Lower leg skin (tissue), 3 donors: ENCODE measurements at regions not wholly inside any gene's neighbourhood (a gene's known extent, or its start where the extent isn't known, plus 50 kb on each side); places are given as distances from the start of the nearest gene placed in this dataset.

Source experiments
- POLR2A ChIP-seq, 2 donors: fragments of 450-650 bp; IDR thresholded peaks; one replicate each; pipeline ENCODE4 v1.6.1; 2016 to 2017; ENCODE audit warnings: antibody characterized with exemption in 2 of 2, mild to moderate bottlenecking in 1 of 2, moderate library complexity in 1 of 2
- TF ChIP-seq, protein P1 (sequence below), 3 donors: fragments of 450-650 bp; IDR thresholded peaks; one replicate each; pipeline ENCODE4 v1.5.1; 2016; ENCODE audit warnings: antibody characterized with exemption in 3 of 3, mild to moderate bottlenecking in 3 of 3, moderate library complexity in 2 of 3

DNA sequence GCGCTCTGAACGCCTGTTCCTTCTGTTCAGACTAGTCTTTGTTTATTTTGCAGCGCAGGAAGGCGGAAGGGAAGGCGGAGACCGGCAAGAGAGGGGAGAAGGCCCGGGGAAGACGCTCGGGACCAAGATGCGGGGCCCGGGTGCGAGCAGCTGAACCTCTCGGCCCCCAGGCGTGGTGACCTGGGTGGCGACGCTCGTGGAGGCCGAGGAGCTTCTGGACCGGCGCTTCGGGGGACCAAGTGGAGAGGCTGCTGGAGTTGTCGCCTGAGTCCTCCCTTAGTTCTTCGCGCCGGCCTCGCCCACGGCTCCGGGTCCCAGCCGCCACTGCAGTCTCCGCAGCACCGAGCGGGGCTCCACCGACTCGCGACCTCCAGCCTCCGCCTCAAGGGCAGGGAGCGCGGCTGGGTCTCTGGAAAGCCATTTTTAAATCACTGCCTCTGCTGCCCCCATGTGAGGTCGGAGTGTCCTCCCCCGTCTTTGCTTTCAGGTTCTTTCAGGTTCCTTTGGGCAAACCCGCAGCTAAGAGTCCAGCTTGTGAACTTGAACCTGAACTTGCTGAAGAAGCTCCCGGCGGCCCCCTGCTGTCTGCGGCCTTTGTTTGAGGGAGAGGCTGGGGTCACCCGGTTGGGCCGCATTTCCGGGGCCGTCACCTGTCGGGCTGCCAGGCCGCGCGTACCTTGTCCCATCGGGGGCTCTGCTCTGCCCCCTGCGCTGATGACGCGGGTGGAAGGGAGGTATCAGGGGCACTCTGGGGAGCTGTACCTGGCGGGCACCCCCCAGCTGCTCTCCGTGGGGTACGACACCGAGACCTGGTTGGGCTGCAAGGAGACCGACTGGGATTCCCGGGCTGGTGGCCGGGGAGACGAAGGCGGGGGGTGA is 136.0 kb downstream of the KIF20B start:
- TF ChIP-seq, protein P1, sequence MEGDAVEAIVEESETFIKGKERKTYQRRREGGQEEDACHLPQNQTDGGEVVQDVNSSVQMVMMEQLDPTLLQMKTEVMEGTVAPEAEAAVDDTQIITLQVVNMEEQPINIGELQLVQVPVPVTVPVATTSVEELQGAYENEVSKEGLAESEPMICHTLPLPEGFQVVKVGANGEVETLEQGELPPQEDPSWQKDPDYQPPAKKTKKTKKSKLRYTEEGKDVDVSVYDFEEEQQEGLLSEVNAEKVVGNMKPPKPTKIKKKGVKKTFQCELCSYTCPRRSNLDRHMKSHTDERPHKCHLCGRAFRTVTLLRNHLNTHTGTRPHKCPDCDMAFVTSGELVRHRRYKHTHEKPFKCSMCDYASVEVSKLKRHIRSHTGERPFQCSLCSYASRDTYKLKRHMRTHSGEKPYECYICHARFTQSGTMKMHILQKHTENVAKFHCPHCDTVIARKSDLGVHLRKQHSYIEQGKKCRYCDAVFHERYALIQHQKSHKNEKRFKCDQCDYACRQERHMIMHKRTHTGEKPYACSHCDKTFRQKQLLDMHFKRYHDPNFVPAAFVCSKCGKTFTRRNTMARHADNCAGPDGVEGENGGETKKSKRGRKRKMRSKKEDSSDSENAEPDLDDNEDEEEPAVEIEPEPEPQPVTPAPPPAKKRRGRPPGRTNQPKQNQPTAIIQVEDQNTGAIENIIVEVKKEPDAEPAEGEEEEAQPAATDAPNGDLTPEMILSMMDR (IDR thresholded peaks at IDR 0.05) = no peak
- no peak for TF ChIP-seq POLR2A (IDR thresholded peaks at IDR 0.05)
